GM12891 (cell line): ENCODE measurements at regions not wholly inside any gene's neighbourhood (a gene's known extent, or its start where the extent isn't known, plus 50 kb on each side); places are given as distances from the start of the nearest gene placed in this dataset.

Source experiments
- POLR2A ChIP-seq: IDR thresholded peaks from 2 replicates; pipeline ENCODE4 v1.6.1; 2011; ENCODE audit warnings: low read depth, low read length, control low read depth
- POLR2AphosphoS5 ChIP-seq: IDR thresholded peaks from 2 replicates; pipeline ENCODE4 v1.6.1; 2011; ENCODE audit warnings: low read depth, low read length, control low read depth
- POU2F2 ChIP-seq: IDR thresholded peaks from 2 replicates; pipeline ENCODE4 v1.6.1; 2011; ENCODE audit warnings: low read depth, mild to moderate bottlenecking, control low read depth, low read length, moderate library complexity
- TAF1 ChIP-seq: IDR thresholded peaks from 2 replicates; pipeline ENCODE4 v1.6.1; 2011; ENCODE audit warnings: low read depth, low read length, control low read depth

GRCh38 chr15:21268436-21268940 is 171.8 kb downstream of the POTEB3 start:
- TF ChIP-seq POU2F2: no peak
- no peak for TF ChIP-seq POLR2A
- TF ChIP-seq POLR2AphosphoS5: no peak
- no peak for TF ChIP-seq TAF1
